ENCODE measurements at regions not wholly inside any gene's neighbourhood (a gene's known extent, or its start where the extent isn't known, plus 50 kb on each side); places are given as distances from the start of the nearest gene placed in this dataset.

GRCh38 chr12:14244876-14245669 is 120.4 kb upstream of the ATF7IP start:
- CTCF ChIA-PET = no interaction called here
- no peak overlapping the region for H3K4me3 Mint-ChIP-seq (ENCODE audit: low read depth, unreplicated experiment)
- H3K36me3 Mint-ChIP-seq (ENCODE audit: insufficient read depth, unreplicated experiment) = peaks cover 13% of the 10 kb centered on the region
- H3K27ac Mint-ChIP-seq (ENCODE audit: unreplicated experiment) = no peak overlapping the region
- intact Hi-C loops (cut with micrococcal nuclease; ENCODE audit: unreplicated experiment) = no loop called here
- no peak for TF ChIP-seq CTCF (IDR thresholded peaks at IDR 0.05; ENCODE audit: unreplicated experiment)
- H3K4me1 Mint-ChIP-seq (ENCODE audit: low read depth, unreplicated experiment) = peaks cover 31% of the 10 kb centered on the region
- no peak for DNase-seq
- peaks cover 8% of the 10 kb centered on the region for H3K9me3 Mint-ChIP-seq (ENCODE audit: low read depth, unreplicated experiment)
- BruUV-seq (replicated peaks) = no TSS peak
- no peaks in the 10 kb centered on the region for H3K27me3 Mint-ChIP-seq (ENCODE audit: unreplicated experiment)

GRCh38 chr12:14247166-14247565 is 118.3 kb upstream of the ATF7IP start:
- CTCF ChIA-PET = no interaction called here
- no peaks in the 10 kb centered on the region for H3K27me3 Mint-ChIP-seq (ENCODE audit: unreplicated experiment)

GRCh38 chr12:14249368-14249767 is 116.1 kb upstream of the ATF7IP start:
- H3K9me3 Mint-ChIP-seq (ENCODE audit: low read depth, unreplicated experiment) = peaks cover 5% of the 10 kb centered on the region
- peaks cover 5% of the 10 kb centered on the region for H3K36me3 Mint-ChIP-seq (ENCODE audit: insufficient read depth, unreplicated experiment)
- no TSS peak for BruUV-seq (replicated peaks)
- no peak overlapping the region for H3K4me3 Mint-ChIP-seq (ENCODE audit: low read depth, unreplicated experiment)
- CTCF ChIA-PET = interaction anchor here (0.6 kb wide), 1 partner anchor 43 kb away, joined by 5 read pairs; no protein-coding TSS in a partner anchor
- no peaks in the 10 kb centered on the region for H3K27me3 Mint-ChIP-seq (ENCODE audit: unreplicated experiment)
- peak overlapping the region; percentile 87 for H3K27ac Mint-ChIP-seq (ENCODE audit: unreplicated experiment)
- peaks cover 17% of the 10 kb centered on the region for H3K4me1 Mint-ChIP-seq (ENCODE audit: low read depth, unreplicated experiment)
- DNase-seq = peak; percentile 39
- intact Hi-C loops (cut with micrococcal nuclease; ENCODE audit: unreplicated experiment) = loop anchor here (1.0 kb wide), 1 partner anchor 9 kb away; no protein-coding TSS in a partner anchor
- TF ChIP-seq CTCF (IDR thresholded peaks at IDR 0.05; ENCODE audit: unreplicated experiment) = no peak

More at GRCh38 chr12:14247166-14247565, 118.3 kb upstream of the ATF7IP start:
- no TSS peak for BruUV-seq (replicated peaks)
- TF ChIP-seq CTCF (IDR thresholded peaks at IDR 0.05; ENCODE audit: unreplicated experiment) = no peak
- Mint-ChIP-seq H3K27ac (ENCODE audit: unreplicated experiment) (peak overlapping the region; percentile 39), H3K9me3 (ENCODE audit: low read depth, unreplicated experiment) (peaks cover 8% of the 10 kb centered on the region), H3K4me3 (ENCODE audit: low read depth, unreplicated experiment) (no peak overlapping the region), H3K4me1 (ENCODE audit: low read depth, unreplicated experiment) (peaks cover 20% of the 10 kb centered on the region), H3K36me3 (ENCODE audit: insufficient read depth, unreplicated experiment) (peaks cover 7% of the 10 kb centered on the region)
- intact Hi-C loops (cut with micrococcal nuclease; ENCODE audit: unreplicated experiment) = no loop called here
- no peak for DNase-seq

- CTCF ChIA-PET = interaction anchor here (0.6 to 0.7 kb wide), 2 partner anchors 29 to 151 kb away, joined by 6 to 11 read pairs; no protein-coding TSS in a partner anchor
- Mint-ChIP-seq H3K27me3 (ENCODE audit: unreplicated experiment) (no peaks in the 10 kb centered on the region), H3K9me3 (ENCODE audit: low read depth, unreplicated experiment) (no peaks in the 10 kb centered on the region), H3K27ac (ENCODE audit: unreplicated experiment) (no peak overlapping the region), H3K4me1 (ENCODE audit: low read depth, unreplicated experiment) (peaks cover 34% of the 10 kb centered on the region), H3K4me3 (ENCODE audit: low read depth, unreplicated experiment) (no peak overlapping the region), H3K36me3 (ENCODE audit: insufficient read depth, unreplicated experiment) (peaks cover 12% of the 10 kb centered on the region)
- TF ChIP-seq CTCF (IDR thresholded peaks at IDR 0.05; ENCODE audit: unreplicated experiment) = no peak
- DNase-seq = no peak
- BruUV-seq (replicated peaks) = no TSS peak
- intact Hi-C loops (cut with micrococcal nuclease; ENCODE audit: unreplicated experiment) = no loop called here
Measured at GRCh38 chr12:14252697-14253096, 112.8 kb upstream of the ATF7IP start.

All from Calu3 (cell line).